HFFc6 (cell line): ENCODE measurements at regions not wholly inside any gene's neighbourhood (a gene's known extent, or its start where the extent isn't known, plus 50 kb on each side); places are given as distances from the start of the nearest gene placed in this dataset.

Experiments used
- DNase-seq: peaks from one replicate; pipeline ENCODE4 v3.0.0-alpha.2; 2018
- H3K27ac Mint-ChIP-seq: 2 replicates; pipeline ENCODE4 v1.8.0; 2020; ENCODE audit warnings: mild to moderate bottlenecking, mixed read lengths
- H3K27me3 Mint-ChIP-seq: 2 replicates; pipeline ENCODE4 v1.8.0; 2021; ENCODE audit warnings: mild to moderate bottlenecking, moderate library complexity, mixed read lengths; ENCODE audit not compliant: insufficient read depth
- H3K36me3 Mint-ChIP-seq: 2 replicates; pipeline ENCODE4 v1.8.0; 2021; ENCODE audit warnings: low read depth, mixed read lengths
- H3K4me1 Mint-ChIP-seq: 2 replicates; pipeline ENCODE4 v1.8.0; 2020; ENCODE audit warnings: low read depth, mixed read lengths
- H3K4me3 Mint-ChIP-seq: 2 replicates; pipeline ENCODE4 v1.8.0; 2020; ENCODE audit warnings: mild to moderate bottlenecking, moderate library complexity, mixed read lengths
- H3K9me3 Mint-ChIP-seq: 2 replicates; pipeline ENCODE4 v1.8.0; 2020; ENCODE audit warnings: mild to moderate bottlenecking, mixed read lengths
- TF ChIP-seq, protein P1 (sequence below): fragments of 200-600 bp; sonication (generic); IDR thresholded peaks from 2 replicates; pipeline ENCODE4 v1.5.0; 2021; ENCODE audit warnings: antibody characterized with exemption, mild to moderate bottlenecking

DNA sequence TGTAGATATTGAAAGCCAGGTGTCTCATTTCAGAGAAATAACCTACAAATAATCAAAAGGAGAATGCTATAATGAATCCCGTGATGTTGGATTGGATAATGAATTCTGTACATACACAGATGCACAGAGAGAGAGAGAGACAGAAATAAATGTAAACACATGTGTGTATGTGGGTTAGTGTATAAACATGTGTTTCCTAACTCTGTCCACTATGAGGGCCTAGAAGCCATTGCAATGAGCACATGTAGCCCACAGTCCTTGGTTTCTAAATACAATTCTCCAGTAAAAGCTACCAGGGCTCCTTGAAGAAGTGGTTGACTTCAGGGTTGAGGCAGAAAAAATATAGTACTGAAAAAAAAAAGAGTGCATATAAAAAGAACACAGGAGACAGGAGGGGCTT lies 109.5 kb downstream of the INHBB start:
- Mint-ChIP-seq H3K9me3 (peaks cover 18% of the 10 kb centered on the region), H3K27me3 (peaks cover 4% of the 10 kb centered on the region), H3K4me3 (no peak overlapping the region), H3K36me3 (peaks cover 24% of the 10 kb centered on the region), H3K4me1 (peaks cover 29% of the 10 kb centered on the region), H3K27ac (peak overlapping the region; percentile 76)
- no peak for DNase-seq
- TF ChIP-seq, protein P1, sequence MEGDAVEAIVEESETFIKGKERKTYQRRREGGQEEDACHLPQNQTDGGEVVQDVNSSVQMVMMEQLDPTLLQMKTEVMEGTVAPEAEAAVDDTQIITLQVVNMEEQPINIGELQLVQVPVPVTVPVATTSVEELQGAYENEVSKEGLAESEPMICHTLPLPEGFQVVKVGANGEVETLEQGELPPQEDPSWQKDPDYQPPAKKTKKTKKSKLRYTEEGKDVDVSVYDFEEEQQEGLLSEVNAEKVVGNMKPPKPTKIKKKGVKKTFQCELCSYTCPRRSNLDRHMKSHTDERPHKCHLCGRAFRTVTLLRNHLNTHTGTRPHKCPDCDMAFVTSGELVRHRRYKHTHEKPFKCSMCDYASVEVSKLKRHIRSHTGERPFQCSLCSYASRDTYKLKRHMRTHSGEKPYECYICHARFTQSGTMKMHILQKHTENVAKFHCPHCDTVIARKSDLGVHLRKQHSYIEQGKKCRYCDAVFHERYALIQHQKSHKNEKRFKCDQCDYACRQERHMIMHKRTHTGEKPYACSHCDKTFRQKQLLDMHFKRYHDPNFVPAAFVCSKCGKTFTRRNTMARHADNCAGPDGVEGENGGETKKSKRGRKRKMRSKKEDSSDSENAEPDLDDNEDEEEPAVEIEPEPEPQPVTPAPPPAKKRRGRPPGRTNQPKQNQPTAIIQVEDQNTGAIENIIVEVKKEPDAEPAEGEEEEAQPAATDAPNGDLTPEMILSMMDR: no peak; the same call in 1 of the 2 replicates

DNA sequence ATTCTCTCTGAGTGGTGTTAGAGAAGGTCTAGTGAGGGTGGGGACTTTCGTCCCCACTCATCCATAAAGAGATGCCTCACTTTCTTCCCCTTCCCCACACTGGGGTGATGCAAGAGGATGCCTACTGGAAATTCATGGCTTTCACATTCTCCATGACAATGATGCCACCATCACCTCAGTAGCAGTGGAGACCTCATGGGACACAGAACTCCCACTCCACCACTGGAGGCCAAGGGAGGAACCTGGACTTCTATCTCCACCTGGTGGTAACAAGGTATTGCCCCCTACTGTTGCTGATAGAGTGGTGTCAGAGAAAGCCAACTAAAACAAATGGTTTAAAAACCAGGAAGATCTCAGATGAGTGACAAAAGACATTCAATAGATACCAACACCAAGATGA lies 110.9 kb downstream of the INHBB start:
- TF ChIP-seq, protein P1: peak; percentile 43
- H3K4me3 Mint-ChIP-seq: no peak overlapping the region
- no peak for DNase-seq
- H3K36me3 Mint-ChIP-seq: peaks cover 24% of the 10 kb centered on the region
- no peak overlapping the region for H3K27ac Mint-ChIP-seq
- no peaks in the 10 kb centered on the region; the same call in 1 of the 2 replicates for H3K27me3 Mint-ChIP-seq
- peaks cover 18% of the 10 kb centered on the region for H3K9me3 Mint-ChIP-seq
- peaks cover 29% of the 10 kb centered on the region for H3K4me1 Mint-ChIP-seq

DNA sequence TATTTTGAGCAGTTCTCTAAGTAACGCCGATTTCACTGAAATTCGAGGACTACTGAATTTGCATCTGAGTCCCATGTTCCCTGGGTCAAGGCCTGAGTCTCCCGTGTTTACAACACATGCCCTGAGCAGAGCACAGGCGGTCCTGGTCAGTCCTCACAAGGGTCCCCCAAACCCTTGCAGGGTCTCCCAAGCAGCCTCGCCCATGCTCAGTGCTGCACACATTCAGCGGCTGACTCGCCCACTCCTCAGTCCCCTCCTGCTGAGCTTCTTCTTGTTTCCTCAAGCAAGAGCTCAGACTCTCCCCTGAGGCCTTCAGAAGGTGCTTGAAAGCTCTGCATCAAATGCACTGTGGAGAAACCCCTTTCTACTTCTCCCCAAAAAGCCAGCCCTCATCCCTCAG lies 114.6 kb downstream of the INHBB start:
- DNase-seq: no peak
- Mint-ChIP-seq H3K4me3 (no peak overlapping the region), H3K4me1 (peaks cover 10% of the 10 kb centered on the region), H3K9me3 (peaks cover 18% of the 10 kb centered on the region), H3K36me3 (peaks cover 24% of the 10 kb centered on the region), H3K27ac (no peak overlapping the region), H3K27me3 (peaks cover 2% of the 10 kb centered on the region; the same call in 1 of the 2 replicates)
- TF ChIP-seq, protein P1: no peak

DNA sequence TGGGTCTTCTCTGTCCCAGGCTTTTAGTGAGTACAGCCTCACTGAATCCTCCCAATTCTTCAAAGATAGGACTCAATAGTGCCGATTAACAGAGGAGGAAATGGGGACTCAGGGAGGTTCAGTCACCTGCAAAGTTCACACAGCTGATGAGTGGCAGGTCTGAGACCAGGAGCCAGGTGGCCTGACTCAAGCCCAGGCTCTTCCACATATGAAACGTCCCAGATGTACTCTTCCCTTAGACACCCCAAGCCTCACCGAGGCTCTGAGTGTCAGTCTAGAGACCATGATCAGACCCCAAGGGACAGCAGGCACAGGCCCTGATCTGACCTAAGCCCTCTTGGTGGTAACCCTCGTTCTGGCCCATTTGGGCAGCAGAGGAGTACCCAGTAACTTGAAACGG lies 115.2 kb downstream of the INHBB start:
- TF ChIP-seq, protein P1: no peak
- DNase-seq: no peak
- Mint-ChIP-seq H3K36me3 (peaks cover 24% of the 10 kb centered on the region), H3K9me3 (peaks cover 18% of the 10 kb centered on the region), H3K4me1 (peaks cover 7% of the 10 kb centered on the region; the same call in 1 of the 2 replicates), H3K27ac (no peak overlapping the region), H3K4me3 (no peak overlapping the region), H3K27me3 (peaks cover 2% of the 10 kb centered on the region; the same call in 1 of the 2 replicates)

DNA sequence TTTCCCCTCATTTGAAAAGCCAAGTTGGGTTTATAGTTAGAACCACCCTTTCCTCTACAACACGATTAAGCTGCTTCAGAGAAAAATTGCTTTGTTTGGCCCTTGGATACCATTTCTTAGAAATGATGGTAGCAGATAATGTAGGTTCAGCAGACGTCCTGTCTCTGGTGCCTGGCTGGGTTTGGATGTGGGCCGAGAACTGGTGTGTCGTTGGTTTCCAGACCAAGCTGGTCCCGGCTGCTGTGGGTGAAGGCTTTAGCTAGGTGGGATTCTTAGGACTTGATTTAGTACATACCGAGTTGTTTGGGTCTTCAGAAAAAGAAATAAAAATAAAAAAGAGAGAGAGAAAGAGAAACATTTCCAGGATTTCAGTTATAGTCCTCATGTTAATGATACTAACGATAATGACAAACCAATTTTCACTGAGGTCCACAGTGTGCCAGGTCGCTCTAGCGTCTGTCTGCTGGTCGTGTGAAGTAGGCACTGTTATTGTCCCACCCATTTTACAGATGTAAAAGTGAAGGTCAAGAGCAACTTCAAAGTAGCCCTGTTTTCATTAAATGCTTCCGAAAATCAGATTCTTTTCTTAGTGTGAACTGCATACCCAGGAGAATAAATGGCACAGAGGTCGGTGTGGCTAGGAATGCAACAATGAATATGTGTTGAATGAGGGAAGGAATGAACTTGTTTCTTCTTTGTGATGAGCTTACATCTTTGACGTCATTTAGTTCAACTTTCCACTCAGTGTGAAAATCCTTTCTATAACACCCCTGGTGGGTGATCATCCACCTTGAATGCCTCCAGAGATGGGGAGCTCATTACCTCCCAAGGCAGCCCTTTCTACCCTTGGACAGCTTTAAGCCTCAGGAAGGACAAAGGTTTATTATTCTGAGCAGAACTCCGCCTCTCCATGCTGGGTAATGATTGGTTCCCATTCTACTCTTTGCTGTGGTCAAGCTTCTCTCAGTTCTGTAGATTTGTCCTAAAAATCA lies 115.9 kb downstream of the INHBB start:
- Mint-ChIP-seq H3K4me1 (peaks cover 13% of the 10 kb centered on the region), H3K36me3 (peaks cover 23% of the 10 kb centered on the region), H3K27ac (no peak overlapping the region), H3K4me3 (no peak overlapping the region), H3K9me3 (peaks cover 18% of the 10 kb centered on the region), H3K27me3 (peaks cover 2% of the 10 kb centered on the region; the same call in 1 of the 2 replicates)
- no peak for DNase-seq
- TF ChIP-seq, protein P1: no peak
